NCI-H146 (cell line): ENCODE measurements at regions not wholly inside any gene's neighbourhood (a gene's known extent, or its start where the extent isn't known, plus 50 kb on each side); places are given as distances from the start of the nearest gene placed in this dataset.
A peak's percentile ranks its signal among the peaks of the same experiment; 100 is the strongest.
"Not testable (repeated sequence)": the region's sequence is repeated elsewhere in the genome, so short reads cannot be mapped to it uniquely, and the experiment has no call there.

Experiments used
- DNase-seq: peaks from one replicate; lab custom pipeline; 2025; lab: John Stamatoyannopoulos, UW

DNA sequence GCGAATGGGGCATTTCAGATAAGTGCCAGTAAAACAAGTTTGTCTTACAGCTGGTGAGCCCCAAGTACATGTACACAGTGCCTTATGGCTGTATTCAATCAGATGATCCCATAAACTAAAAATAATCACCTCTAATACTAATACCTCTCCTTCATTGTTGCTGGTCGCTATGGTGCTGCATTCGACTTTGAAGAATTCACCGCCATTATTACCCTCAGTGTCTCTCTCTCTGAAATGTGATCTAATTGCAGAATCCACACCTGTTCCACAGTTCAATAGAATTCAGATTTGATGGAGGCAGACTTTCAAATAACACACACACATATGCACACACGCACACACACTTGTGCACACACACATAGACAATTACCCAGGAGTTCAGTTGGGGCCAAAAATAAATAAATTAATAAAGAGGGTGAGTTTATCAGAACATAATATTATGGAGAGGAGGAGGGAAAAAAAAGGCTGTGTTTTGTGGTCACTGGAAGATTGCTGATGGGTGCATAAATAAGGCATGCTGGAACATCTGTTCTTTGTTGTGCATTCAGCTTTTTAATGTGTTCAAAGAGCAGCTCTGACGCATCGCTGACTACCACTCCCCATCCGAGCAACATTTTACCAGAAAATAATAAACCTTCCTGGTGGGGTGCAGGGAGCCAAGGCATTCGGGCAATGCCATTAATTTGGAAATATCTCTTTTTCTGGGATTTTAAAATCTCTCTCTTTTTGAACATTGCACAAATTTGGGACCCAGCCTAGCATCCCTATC is 235.7 kb downstream of the SATB1 start:
- peak; percentile 81 for DNase-seq

DNA sequence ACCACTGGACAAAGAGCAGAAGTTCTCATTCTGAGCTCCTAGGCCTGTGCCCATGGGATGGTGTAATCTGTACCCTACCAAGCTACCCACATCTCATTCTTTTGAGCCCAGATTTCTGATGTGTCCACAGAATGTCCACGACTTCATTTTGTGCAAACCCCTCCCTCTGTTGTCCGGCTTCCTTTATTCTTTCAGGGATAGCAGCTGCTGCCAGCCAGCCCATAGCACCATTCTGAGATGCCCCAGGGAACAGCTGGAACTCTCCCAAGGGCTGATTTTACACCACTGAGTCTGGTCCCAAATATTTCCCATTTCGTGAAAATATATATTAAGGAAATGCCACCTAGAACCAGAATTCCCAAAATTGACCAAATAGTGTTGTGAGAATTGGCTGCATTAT is 236.6 kb downstream of the SATB1 start:
- peak; percentile 49 for DNase-seq

DNA sequence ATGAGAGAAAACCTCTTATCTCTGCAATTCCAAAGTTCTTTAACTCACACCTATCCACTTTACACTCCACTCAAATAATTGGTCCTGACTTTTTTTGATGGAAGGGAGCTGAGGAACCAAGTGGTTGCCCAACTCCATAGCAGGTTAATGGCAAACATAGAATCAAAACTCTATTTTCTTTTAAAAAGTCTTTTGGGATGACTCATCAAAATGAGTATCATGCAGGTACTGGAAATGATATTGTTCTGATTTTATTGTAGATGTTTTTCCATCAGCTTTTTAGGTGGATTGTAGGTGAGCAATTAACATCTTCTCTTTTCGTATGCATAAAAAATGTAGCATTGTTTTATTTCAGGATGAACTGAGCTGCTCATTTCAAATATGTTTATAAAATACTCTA is 239.5 kb downstream of the SATB1 start:
- no peak for DNase-seq

DNA sequence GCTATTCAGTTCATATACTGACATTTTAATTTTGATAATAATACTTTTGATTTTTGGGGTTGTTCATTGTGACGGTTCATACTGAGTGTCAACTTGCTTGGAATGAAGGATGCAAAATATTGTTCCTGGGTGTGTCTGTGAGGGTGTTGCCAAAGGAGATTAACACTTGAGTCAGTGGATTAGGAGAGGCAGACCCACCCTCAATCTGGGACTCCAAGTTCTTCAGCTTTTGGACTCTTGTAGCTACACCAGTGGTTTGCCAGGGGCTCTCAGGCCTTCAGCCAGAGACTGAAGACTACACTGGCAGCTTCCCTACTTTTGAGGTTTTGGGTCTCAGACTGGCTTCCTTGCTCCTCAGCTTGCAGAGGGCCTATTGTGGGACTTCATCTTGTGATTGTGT is 242.2 kb downstream of the SATB1 start:
- not testable (repeated sequence) for DNase-seq

DNA sequence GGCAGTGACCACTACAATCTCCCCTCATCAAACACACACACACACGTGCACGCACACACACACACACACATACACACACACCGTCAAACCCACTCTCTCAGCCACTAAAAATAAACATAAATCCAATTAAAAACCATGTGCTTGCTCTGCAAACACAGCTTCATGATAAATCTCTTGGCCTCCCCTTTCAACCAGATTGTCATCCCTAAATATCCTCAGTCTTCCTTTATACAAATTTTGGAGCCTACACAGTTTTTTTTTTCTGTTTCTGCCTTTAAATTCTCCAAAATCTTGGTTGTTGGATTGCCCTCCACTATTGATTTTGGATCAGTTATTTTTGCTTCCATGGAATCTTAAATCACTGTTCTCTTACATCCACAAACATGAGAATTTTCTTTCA is 245.6 kb downstream of the SATB1 start:
- peak; percentile 30 for DNase-seq

DNA sequence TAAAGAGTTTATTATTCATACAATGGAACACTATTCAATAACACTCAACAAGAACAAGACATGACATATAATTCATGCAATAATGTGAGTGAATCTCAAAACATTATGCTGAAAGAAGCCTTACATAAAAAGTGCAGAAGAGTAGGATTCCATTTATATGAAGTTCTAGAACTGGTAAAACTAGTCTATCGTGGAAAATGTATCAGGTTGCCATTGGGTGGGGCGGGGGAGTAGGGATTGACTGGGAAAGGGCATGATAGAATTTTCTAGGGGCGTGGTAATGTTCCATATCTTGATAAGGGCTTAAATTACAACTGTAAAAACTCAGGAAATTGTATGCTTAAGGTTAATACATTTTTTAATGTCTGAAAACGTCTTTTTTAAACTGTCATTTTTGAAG is 247.9 kb downstream of the SATB1 start:
- DNase-seq, result no peak

DNA sequence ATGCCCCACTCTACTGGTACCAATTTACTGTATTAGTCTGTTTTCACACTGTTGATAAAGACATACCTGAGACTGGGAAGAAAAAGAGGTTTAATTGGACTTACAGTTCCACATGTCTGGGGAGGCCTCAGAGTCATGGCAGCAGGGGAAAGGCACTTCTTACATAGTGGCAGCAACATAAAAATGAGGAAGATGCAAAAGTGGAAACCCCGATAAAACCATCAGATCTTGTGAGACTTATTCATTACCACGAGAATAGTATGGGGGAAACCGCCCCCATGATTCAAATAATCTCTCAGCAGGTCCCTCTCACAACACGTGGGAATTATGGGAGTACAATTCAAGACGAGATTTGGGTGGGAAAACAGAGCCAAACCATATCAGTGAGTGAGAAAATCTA is 251.2 kb downstream of the SATB1 start:
- not testable (repeated sequence) for DNase-seq

DNA sequence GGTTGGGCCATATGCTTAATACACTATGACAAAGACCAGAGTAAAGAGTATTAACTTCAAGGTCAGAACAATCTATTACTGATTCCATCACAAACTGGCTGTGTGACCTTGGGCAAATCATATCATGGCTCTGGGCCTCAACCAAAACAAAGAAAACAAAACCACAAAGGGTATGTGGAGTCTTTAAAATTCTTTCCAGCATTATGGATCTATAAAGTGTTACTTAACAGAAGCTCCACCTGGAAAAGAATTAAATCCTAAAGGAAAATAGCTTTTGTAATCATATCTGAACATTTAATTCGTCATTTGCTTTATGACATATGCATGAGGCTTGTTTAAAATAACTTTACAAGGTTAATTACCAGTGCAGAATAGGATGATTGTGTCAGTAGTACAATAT is 265.5 kb downstream of the SATB1 start:
- no peak for DNase-seq

DNA sequence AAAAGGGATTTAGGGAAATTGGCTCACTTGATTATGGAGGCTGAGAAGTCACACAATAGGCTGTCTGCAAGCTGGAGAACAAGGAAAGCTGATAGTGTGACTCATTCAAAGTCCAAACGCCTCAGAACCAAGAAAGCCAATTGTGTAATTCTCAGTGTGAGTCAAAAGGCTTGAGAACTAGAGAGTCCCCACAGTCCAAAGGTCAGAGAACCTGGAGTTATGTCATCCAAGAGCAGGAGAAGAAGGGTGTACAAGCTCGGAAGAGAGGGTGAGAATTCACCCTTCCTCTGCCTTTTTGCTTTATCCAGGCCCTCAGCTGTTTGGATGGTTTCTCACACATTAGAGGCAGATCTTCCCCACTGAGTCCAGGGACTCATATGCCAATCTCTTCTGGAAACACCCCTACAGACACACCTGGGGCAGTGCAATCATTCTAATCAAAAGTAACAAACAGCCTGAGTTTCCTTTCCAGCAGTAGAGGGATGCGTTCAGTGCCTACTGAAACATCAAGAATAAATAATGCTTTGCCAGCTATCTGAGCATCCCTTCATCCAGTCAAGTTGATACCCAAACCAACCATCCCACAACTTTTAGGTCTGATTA is 271.5 kb downstream of the SATB1 start:
- DNase-seq, result peak; percentile 26

DNA sequence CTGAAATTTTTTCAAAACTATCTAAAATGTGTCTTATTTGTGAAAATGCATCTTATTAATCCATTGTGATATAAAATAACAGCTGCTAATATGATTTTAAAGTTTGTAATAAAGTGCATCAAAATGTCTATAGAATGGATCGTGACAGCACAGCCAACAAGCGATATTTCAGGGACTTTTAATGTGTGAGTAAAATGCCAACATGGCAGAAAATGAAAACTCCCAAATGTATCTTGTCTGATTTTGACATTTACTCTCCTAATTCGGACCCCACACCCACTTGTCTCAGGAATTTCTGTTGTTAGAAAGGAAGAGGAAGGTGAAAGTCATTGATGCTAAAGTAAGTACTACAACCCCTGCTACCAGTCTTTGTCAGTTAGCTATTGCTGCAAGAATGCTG is 273.9 kb downstream of the SATB1 start:
- DNase-seq, result no peak

DNA sequence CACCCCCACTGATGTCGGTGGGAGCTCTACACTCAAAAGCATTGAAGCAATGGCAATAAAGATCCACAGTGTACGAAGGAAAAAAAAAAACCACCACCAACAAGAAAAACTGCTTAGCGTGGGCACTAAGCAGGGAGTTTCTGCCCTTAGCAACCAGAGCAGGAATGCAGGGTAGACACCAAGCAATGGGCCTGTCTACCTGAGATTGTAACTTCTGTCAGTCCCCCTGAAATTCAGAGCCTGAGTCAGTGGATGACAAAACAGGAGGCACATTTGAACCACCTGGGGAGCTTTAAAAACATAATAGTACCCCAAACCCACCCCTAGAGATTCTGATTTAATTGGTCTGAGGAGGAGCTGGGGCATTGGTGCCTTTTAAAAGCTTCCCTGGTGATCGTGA is 275.2 kb downstream of the SATB1 start:
- DNase-seq, result no peak

DNA sequence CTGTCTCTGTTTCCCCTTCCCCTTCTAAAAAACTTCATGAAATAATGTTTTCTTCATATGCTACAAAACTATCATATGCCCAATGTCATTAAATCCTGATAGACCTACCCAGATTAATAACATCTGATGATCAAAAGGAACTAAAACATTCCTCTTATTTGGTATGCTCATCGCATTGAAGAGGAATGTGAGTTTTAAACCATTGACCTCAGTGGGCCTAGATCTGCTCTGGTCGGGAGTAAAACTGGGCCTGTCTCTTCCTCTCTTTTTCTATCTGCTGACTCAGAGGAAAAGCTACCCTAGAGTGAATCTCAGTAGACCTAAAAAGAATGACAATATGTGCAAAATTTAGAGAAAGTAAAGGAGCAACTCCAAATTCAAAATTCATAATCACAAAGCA is 275.8 kb downstream of the SATB1 start:
- no peak for DNase-seq

DNA sequence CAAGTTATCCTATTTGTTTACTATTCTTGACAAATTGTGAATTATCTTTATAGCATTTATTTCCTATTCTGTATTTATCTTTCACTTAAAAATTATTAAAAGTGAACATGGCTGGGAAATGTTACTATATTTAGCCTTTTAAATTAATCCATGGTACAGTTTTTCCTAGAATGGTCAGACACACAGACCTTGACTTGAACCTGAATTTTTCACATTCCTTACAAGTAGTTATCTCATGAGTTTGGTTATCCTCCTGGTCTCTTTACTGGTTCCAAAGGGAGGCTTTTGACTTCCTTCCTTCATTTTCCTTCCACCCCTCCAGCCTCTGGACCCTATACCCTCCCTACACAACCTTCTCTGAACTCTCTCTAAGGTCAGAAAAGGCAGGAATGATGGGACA is 280.6 kb downstream of the SATB1 start:
- no peak for DNase-seq

DNA sequence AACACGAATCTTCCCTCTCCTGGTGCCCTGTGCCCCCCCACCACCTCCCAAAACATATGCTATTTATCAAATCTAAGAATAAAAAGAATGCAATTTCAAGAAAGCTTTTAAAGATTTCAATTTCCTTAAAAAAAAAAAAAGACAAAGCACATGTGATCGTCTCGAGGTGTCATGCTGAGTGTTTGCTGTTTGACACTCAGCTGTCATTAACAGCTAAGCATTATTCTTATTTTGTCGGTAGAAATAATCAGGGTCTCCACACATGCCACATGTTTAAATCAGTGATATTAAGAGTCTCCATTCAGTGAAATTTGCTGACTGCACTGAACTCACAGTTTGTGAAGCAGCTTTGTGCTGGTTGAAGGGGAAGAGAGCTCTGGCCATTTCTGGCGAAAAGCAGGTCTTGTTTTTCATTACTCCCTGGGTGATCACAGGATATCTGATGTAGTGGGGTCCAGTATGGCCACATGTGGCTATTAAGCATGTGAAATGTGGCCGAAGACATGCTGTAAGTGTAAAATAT is 281.8 kb downstream of the SATB1 start:
- DNase-seq, result no peak

DNA sequence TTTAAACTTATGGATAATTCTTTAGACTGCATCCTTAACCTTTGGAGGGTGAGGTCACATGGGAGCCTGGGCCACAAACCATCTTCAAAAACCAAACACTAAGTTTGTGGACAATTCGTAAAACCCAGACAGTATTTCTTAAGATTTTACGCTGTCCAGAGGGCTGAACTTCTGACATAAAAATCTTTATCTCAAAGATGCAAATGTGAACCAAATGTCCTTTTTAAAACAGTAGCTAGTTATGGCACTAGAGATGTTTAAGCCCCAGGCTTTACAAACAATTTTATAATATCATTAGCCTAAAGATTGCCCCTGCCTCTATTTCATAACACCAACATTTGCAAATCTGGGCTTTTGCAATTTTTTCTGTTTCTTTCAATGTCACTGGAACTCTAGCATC is 287.2 kb downstream of the SATB1 start:
- DNase-seq, result no peak

DNA sequence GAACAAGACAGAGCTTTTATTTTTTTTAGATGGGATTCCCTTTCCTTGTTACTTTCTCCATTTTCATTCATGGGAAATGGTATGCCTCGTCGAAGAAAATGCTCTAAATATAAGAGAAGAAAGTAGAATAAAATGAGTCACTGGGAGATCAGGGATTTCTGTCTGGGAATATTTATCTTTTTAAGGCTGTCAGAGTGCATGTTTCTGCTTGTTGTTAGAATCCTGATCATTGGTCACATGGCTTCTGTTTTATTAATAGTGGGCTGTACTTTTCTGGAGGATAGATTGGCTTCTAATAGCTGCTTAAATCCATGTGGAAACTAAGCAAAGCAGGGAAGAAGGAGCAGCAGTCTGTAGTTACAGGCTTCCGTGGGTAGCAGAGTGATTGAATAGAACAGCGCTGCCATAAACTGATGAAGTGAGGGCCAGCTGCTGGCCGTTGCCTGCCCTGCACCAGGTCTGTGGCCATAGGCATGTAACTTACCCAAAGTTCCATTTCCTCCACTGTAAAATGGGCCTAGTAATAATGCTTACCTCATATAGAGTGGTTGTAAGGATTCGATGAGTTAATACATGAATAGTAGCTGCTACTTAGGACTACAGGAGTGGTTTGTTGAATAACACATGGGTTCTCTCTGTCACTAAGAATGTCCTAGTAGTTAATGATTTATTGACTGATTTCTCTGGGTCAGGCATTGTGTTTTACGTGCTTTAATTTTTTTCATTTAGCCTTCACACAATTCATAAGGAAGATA is 289.9 kb downstream of the SATB1 start:
- no peak for DNase-seq

DNA sequence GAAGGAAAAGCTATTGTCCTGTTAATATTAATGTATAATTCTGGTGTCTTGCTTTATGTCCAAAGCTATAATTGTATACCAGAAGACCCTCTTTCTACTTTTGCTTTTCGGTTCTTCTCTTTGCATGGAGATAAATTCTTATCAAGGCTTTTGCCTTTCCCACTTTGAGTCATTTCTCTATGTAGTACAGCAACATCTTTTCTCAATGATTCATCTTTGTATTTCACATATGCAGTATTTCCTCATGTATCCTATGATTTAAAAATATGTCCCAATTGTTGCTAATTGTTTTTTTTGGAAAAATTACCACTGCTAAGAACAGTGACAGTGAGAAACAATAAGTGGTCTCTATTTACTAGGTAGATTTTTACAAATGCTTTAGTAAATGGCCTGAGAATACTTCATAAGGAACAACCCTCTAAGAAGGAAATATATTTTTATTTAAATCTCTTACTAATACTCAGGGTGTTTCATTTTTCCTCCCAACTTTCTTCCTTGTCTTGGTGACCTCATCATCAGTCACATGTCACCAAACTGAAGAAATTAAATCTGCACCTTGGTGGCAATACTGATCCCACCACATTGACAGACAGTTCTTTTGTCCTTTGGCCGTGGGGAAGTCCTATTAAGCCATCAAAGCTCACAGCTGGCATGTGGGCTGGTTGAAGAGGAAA is 290.6 kb downstream of the SATB1 start:
- DNase-seq, result peak; percentile 4

DNA sequence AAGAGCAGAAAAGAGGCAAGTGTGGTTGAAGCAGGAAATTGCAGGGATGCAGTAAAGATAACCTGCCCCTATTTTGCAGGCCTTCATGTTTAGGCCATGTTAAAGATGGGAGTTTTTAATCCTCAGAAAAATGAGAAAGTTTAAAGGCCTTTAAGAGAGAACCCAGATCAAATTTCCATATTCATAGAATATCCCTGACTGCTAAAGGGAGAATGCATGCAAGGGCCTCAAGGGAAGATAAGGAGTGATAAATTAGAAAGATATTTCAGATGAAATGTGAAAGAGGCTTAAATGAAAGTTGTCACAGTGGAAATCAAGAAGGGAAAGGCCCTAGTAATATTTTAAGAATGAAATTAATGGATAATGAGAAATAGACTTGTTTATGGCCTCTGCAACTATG is 292.1 kb downstream of the SATB1 start:
- no peak for DNase-seq

DNA sequence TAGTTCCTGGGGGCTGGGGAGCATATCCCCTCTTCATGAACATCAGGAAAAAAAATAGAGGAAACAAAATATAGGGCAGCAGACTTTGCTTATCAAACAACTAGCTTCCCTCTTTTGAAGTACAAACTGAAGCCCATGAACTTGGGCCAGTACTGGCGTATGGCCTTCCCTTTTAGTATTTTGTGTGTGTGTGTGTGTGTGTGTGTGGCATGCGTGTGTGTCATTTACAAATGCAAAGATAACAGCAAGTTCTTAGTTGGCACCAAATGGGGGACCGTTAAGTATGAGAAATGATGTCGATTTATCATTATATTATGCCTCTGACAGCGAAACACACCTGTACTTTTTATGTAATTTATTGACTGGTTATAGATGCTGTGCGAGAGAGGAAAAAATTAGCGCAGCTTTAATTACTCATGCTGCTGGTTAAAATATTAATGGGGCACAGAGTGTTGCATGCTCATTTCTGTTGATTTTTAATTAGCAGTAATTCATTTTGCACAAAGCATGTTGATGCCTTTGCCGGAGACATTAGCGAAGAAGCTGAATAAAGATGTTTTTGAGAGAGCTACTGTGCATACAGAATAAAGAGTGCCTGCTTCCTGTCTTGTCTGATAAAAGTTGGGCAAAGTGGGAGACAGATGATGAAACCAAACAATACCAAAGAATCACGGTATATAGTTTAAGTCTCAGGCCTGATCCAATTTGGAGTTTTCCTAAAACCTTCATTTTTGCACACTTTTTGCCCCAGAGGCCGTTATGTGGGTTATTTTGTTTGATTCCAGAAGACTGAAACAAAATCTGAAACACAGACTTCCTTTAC is 297.1 kb downstream of the SATB1 start:
- DNase-seq, result no peak

DNA sequence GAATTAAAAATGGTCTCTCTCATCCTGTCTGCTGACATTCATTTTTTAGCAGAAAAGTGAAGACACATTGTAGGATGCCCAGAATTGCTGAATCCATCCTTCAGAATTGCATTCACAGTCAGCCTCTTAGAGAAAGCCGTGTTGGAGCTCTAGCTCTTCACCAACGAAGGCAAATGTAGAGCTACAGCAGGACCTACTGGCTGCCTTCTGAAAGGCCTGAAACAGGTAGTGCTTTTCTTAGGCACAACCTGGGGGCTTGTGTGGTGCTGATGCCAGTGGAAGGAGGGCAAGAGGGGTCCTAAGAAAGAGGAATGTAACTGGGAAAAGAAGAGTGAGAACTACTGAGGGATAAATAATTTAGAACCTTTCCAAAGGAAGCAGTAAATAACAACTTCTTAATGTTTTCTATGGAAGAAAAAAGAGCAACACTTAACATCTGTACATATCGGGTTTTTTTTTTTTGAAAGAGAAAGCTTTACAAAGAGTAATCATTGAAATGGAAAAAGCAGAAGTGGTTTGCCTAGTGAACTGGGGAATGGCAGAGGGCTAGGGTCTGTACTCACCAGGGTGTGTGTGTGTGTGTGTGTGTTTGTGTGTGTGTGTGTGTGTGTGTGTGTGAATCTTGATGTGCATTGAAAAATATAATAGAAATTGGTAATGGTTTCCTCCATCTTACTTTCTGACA is 297.8 kb downstream of the SATB1 start:
- DNase-seq, result no peak

DNA sequence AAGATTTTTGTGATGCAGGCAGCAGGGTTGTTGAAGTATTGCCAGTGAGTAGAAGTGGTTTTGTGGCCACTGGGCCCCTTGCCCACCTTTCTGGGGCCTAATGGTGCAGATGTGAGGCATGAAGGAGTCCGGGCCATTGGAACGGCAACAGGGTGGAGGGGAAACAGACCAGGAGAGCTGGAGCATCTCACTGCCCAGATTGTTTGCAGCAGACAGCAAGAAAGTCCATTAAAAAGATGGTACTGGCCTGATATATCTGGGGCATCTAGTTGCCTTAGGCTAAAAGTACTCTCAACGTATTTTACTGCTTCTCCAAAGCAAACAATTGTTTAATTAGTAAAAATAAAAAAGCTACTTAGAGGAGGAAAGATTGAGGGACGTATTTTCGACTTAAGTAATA is 298.4 kb downstream of the SATB1 start:
- no peak for DNase-seq
